Esophagus muscularis mucosa (tissue), 4 donors: ENCODE measurements at regions not wholly inside any gene's neighbourhood (a gene's known extent, or its start where the extent isn't known, plus 50 kb on each side); places are given as distances from the start of the nearest gene placed in this dataset.

Experiments used
- DNase-seq: peaks from one replicate; pipeline ENCODE4 v3.0.0-alpha.2; 2017; ENCODE audit errors: extremely low spot score
- H3K27ac ChIP-seq, 4 donors: fragments of 200-600 bp; sonication (generic); replicated peaks in 1 of 4; 1 replicate in 3 of 4; 2 replicates in 1 of 4; pipeline ENCODE4 v1.5.1; 2016 to 2019; ENCODE audit warnings: mild to moderate bottlenecking in 1 of 4
- H3K27me3 ChIP-seq, 4 donors: fragments of 200-600 bp; sonication (generic); one replicate each; pipeline versions ENCODE4 v1.5.1 to v1.6.0; 2016 to 2019
- H3K36me3 ChIP-seq, 4 donors: fragments of 200-600 bp; sonication (generic); one replicate each; pipeline ENCODE4 v1.5.1; 2016 to 2019
- H3K4me1 ChIP-seq, 4 donors: fragments of 200-600 bp; sonication (generic); one replicate each; pipeline ENCODE4 v1.5.1; 2016 to 2019
- H3K4me3 ChIP-seq, 4 donors: fragments of 200-600 bp; sonication (generic); 1 replicate in 2 of 4; 2 replicates in 2 of 4; pipeline ENCODE4 v1.5.1; 2016 to 2019; ENCODE audit warnings: mild to moderate bottlenecking in 4 of 4, moderate library complexity in 1 of 4
- H3K9me3 ChIP-seq, 4 donors: fragments of 200-600 bp; sonication (generic); 1 replicate in 3 of 4; 2 replicates in 1 of 4; pipeline ENCODE4 v1.5.1; 2016 to 2019
- EP300 ChIP-seq: sonication (generic); formaldehyde crosslinking; IDR thresholded peaks from one replicate; pipeline ENCODE4 v1.6.1; 2017; ENCODE audit warnings: antibody characterized with exemption
- POLR2A ChIP-seq: fragments of 450-650 bp; IDR thresholded peaks from one replicate; pipeline ENCODE4 v1.6.1; 2017; ENCODE audit warnings: antibody characterized with exemption, moderate library complexity, mild to moderate bottlenecking, low read depth
- POLR2AphosphoS5 ChIP-seq, 2 donors: sonication (generic); formaldehyde crosslinking; IDR thresholded peaks; one replicate each; pipeline ENCODE4 v1.6.1; 2017; ENCODE audit warnings: antibody characterized with exemption in 2 of 2
- WGBS: methylation state at CpG from one replicate; pipeline ENCODE4 v1.1.5; 2018; 5-methylcytosine and 5-hydroxymethylcytosine counted together
- intact Hi-C: fragments of 100-400 bp; cut with DNase I; formaldehyde crosslinking; loops from one replicate; pipeline ENCODE4 v1.15.1; 2023
- TF ChIP-seq, protein P1 (sequence below), 3 experiments: fragments of 200-600 bp in 2 of 3; fragments of 450-650 bp in 1 of 3; sonication (generic) in 2 of 3; IDR thresholded peaks; one replicate each; pipeline ENCODE4 v1.5.1; 2017 to 2019; ENCODE audit warnings: antibody characterized with exemption in 3 of 3, mild to moderate bottlenecking in 2 of 3, moderate library complexity in 1 of 3

DNA sequence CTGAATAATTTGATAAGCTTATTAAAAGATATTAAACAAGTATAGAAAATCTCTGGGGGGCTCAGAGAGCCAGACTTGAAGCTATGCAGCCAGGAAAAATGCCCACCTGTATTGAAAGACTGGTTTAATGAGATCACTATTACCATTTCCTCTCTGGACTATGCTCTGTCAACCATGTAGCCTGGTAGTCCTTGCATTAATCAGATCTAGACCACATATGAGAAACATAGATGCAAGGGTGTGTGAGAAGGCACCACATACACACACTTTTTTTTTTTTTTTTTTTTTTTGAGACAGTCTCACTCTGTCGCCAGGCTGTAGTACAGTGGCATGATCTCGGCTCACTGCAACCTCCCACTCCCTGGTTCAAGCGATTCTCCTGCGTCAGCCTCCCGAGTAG is 75.9 kb upstream of the ATP8A1 start:
- 89% methylated on average over 5 of the region's 5 CpGs for WGBS
- no peaks in the 10 kb centered on the region for H3K4me1 ChIP-seq
- intact Hi-C loops = no loop called here

DNA sequence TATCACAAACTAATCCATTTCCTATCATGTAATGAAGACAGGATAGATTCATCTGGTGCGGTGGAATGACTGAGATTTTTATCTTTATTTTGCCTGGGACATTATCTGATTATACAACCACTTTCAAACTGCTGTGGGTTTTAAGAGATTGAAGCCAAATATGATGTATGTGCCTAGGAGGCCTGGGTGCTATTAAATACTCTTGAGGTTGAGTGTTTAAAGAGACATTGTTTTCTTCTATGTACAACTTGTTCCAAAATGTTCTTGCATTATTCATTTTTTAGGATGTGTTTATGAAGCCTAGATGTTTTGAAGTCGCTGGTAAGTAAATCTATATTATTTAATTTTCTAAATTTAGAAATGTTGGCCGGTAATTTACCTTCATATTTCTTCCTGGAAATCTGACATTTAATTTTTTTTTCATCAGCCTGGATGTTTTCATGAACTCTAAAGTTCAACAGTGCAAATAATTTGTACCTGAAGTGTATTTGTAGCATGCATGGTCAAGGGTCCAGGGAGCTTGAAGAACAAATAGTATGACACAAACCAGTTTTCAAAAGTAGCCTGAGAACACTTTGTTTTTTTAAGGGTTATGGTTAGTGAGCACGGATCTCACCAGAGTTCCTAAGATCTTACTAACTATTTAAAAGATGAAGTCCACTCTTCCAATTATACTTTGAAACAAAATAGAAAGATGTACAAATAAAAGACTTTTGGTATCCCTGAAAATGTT is 72.8 kb upstream of the ATP8A1 start:
- intact Hi-C loops = no loop called here
- Histone ChIP-seq H3K4me1 (no peaks in the 10 kb centered on the region), H3K27ac (no peak overlapping the region), H3K27me3 (no peaks in the 10 kb centered on the region), H3K9me3 (no peaks in the 10 kb centered on the region), H3K36me3 (no peaks in the 10 kb centered on the region), H3K4me3 (no peak overlapping the region)
- DNase-seq = no peak
- TF ChIP-seq EP300 (no peak), POLR2AphosphoS5 (IDR thresholded peaks at IDR 0.05) (no peak)
- 64% methylated on average over 4 of the region's 4 CpGs for WGBS

More for the DNA sequence above, 75.9 kb upstream of the ATP8A1 start:
- no peaks in the 10 kb centered on the region for H3K9me3 ChIP-seq
- DNase-seq = no peak
- no peaks in the 10 kb centered on the region for H3K36me3 ChIP-seq
- H3K27me3 ChIP-seq = no peaks in the 10 kb centered on the region
- TF ChIP-seq, protein P1, sequence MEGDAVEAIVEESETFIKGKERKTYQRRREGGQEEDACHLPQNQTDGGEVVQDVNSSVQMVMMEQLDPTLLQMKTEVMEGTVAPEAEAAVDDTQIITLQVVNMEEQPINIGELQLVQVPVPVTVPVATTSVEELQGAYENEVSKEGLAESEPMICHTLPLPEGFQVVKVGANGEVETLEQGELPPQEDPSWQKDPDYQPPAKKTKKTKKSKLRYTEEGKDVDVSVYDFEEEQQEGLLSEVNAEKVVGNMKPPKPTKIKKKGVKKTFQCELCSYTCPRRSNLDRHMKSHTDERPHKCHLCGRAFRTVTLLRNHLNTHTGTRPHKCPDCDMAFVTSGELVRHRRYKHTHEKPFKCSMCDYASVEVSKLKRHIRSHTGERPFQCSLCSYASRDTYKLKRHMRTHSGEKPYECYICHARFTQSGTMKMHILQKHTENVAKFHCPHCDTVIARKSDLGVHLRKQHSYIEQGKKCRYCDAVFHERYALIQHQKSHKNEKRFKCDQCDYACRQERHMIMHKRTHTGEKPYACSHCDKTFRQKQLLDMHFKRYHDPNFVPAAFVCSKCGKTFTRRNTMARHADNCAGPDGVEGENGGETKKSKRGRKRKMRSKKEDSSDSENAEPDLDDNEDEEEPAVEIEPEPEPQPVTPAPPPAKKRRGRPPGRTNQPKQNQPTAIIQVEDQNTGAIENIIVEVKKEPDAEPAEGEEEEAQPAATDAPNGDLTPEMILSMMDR (IDR thresholded peaks at IDR 0.05) = no peak
- TF ChIP-seq POLR2A = no peak
- TF ChIP-seq EP300 = no peak
- no peak for TF ChIP-seq POLR2AphosphoS5 (IDR thresholded peaks at IDR 0.05)
- H3K4me3 ChIP-seq = no peak overlapping the region
- H3K27ac ChIP-seq = no peak overlapping the region

DNA sequence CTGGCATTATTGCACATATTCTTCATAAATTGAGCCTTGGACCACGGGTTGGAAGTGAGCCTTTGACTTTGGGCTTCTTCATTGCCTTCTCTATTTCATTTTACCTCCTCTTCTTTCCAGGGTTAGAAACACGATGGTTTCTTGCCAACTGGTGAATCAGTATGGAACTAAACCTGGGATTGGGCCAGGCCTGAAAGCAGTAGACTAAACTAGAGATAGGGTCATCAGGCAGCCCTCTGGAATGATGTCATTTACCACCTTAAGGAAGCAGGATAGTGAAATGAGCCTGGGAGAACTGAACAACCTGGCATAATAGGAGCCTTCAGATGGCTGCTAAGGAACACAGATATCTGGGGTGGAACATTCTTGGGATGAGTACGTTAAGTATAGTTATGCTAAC is 67.5 kb upstream of the ATP8A1 start:
- WGBS = 82% methylated on average over 3 of the region's 3 CpGs
- TF ChIP-seq EP300 (no peak), POLR2AphosphoS5 (IDR thresholded peaks at IDR 0.05) (no peak), POLR2A (no peak)
- TF ChIP-seq, protein P1 (IDR thresholded peaks at IDR 0.05) = no peak
- Histone ChIP-seq H3K4me1 (no peaks in the 10 kb centered on the region), H3K4me3 (no peak overlapping the region), H3K36me3 (no peaks in the 10 kb centered on the region), H3K27me3 (no peaks in the 10 kb centered on the region), H3K9me3 (no peaks in the 10 kb centered on the region), H3K27ac (no peak overlapping the region)
- intact Hi-C loops = no loop called here
- no peak for DNase-seq

DNA sequence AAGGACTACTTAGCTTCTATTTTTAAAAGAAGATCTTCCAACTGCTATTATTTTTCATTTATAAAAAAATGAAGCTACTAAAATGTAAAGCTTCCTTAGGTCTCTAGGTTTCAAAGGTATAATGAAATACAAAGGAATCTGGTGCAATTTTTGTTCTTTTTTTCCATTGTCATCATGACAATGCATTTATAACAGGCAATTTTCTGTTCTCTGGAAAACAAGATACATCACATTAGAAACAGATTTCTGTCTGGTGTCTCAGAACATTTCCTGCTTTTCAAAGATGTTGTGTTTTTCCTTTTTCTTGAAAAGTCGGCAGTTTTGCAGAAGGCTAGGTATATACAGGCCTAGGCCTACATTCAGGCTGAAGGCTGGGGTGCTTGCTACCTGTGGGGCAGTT is 63.6 kb upstream of the ATP8A1 start:
- DNase-seq = no peak
- Histone ChIP-seq H3K9me3 (no peaks in the 10 kb centered on the region), H3K4me3 (no peak overlapping the region), H3K27ac (no peak overlapping the region), H3K4me1 (no peaks in the 10 kb centered on the region), H3K27me3 (no peaks in the 10 kb centered on the region), H3K36me3 (no peaks in the 10 kb centered on the region)
- TF ChIP-seq POLR2AphosphoS5 (IDR thresholded peaks at IDR 0.05) (no peak), POLR2A (no peak), EP300 (no peak)
- TF ChIP-seq, protein P1 (IDR thresholded peaks at IDR 0.05) = no peak
- WGBS = 60% methylated on average over 1 of the region's 1 CpG
- intact Hi-C loops = no loop called here

- Histone ChIP-seq H3K4me3 (no peak overlapping the region), H3K27ac (no peak overlapping the region), H3K36me3 (no peaks in the 10 kb centered on the region), H3K27me3 (no peaks in the 10 kb centered on the region), H3K4me1 (no peaks in the 10 kb centered on the region), H3K9me3 (no peaks in the 10 kb centered on the region)
- DNase-seq = no peak
- WGBS = 45% methylated on average over 1 of the region's 1 CpG
- TF ChIP-seq EP300 (no peak), POLR2A (no peak), POLR2AphosphoS5 (IDR thresholded peaks at IDR 0.05) (no peak)
- intact Hi-C loops = no loop called here
Measured at GRCh38 chr4:42719257-42719656, 62.4 kb upstream of the ATP8A1 start.

GRCh38 chr4:42718336-42718735 is 61.4 kb upstream of the ATP8A1 start:
- Histone ChIP-seq H3K4me3 (no peak overlapping the region), H3K27me3 (no peaks in the 10 kb centered on the region), H3K4me1 (no peaks in the 10 kb centered on the region), H3K9me3 (no peaks in the 10 kb centered on the region), H3K27ac (no peak overlapping the region), H3K36me3 (no peaks in the 10 kb centered on the region)
- 56% methylated on average over 1 of the region's 1 CpG for WGBS
- intact Hi-C loops = no loop called here
- DNase-seq = no peak
- TF ChIP-seq EP300 (no peak), POLR2A (no peak), POLR2AphosphoS5 (IDR thresholded peaks at IDR 0.05) (no peak)
- TF ChIP-seq, protein P1 (IDR thresholded peaks at IDR 0.05) = no peak
